Natural killer cell (primary cell): ENCODE measurements at regions not wholly inside any gene's neighbourhood (a gene's known extent, or its start where the extent isn't known, plus 50 kb on each side); places are given as distances from the start of the nearest gene placed in this dataset.

Experiments used
- ATAC-seq, 3 donors: fragments of 150-1000 bp in 2 of 3; fragments of 200-7000 bp in 1 of 3; cut with Tn5 transposase; 1 replicate in 1 of 3; 2 replicates in 2 of 3; pipeline ENCODE4 v1.10.0; 2021; ENCODE audit warnings: mild to moderate bottlenecking in 2 of 3, moderate library complexity in 2 of 3
- DNase-seq, 2 donors: peaks; one replicate each; pipeline versions ENCODE4 v3.0.0 to v3.0.0-alpha.2; 2013 to 2021; ENCODE audit warnings: mixed read lengths in 1 of 2
- H3K27ac ChIP-seq: one replicate; pipeline ENCODE4 v1.5.1; 2013; ENCODE audit warnings: mild to moderate bottlenecking, low read length
- H3K27me3 ChIP-seq: one replicate; pipeline ENCODE4 v1.6.1; 2013; ENCODE audit warnings: low read length; ENCODE audit not compliant: control insufficient read depth, insufficient read depth
- H3K36me3 ChIP-seq: one replicate; pipeline ENCODE4 v1.6.1; 2013; ENCODE audit warnings: low read length; ENCODE audit not compliant: control insufficient read depth, insufficient read depth
- H3K4me1 ChIP-seq: one replicate; pipeline ENCODE4 v1.6.1; 2013; ENCODE audit warnings: low read length; ENCODE audit not compliant: control insufficient read depth, insufficient read depth
- H3K4me3 ChIP-seq: one replicate; pipeline ENCODE4 v1.5.1; 2013; ENCODE audit warnings: low read length
- H3K9me3 ChIP-seq: one replicate; pipeline ENCODE4 v1.6.1; 2013; ENCODE audit warnings: low read length; ENCODE audit not compliant: control insufficient read depth, insufficient read depth
- H3K27ac Mint-ChIP-seq, 2 donors: one replicate each; pipeline ENCODE4 v1.8.0; 2022; ENCODE audit warnings: mild to moderate bottlenecking in 2 of 2, mixed read lengths in 2 of 2, moderate library complexity in 1 of 2
- H3K27me3 Mint-ChIP-seq, 2 donors: one replicate each; pipeline ENCODE4 v1.8.0; 2022; ENCODE audit warnings: low read depth in 2 of 2, mixed read lengths in 2 of 2
- H3K36me3 Mint-ChIP-seq: one replicate; pipeline ENCODE4 v1.8.0; 2022; ENCODE audit warnings: mixed read lengths
- H3K4me1 Mint-ChIP-seq, 2 donors: one replicate each; pipeline ENCODE4 v1.8.0; 2022; ENCODE audit warnings: mixed read lengths in 2 of 2
- H3K4me3 Mint-ChIP-seq: one replicate; pipeline ENCODE4 v1.8.0; 2022; ENCODE audit warnings: mild to moderate bottlenecking, moderate library complexity, mixed read lengths
- H3K9me3 Mint-ChIP-seq, 2 donors: one replicate each; pipeline ENCODE4 v1.8.0; 2022; ENCODE audit warnings: mixed read lengths in 2 of 2
- CTCF ChIP-seq: fragments of 200-600 bp; IDR thresholded peaks from one replicate; pipeline ENCODE4 v1.8.0; 2022; ENCODE audit warnings: antibody characterized with exemption
- WGBS: methylation state at CpG from one replicate; pipeline ENCODE4 v1.1.7; 2013; ENCODE audit warnings: missing lambda C conversion rate; ENCODE audit not compliant: insufficient coverage; 5-methylcytosine and 5-hydroxymethylcytosine counted together
- intact Hi-C: fragments of 100-400 bp; cut with micrococcal nuclease; formaldehyde crosslinking; loops from one replicate; pipeline ENCODE4 v1.14.2; 2022

GRCh38 chr9:17856995-17857394, 278.1 kb downstream of the SH3GL2 start:
- H3K27me3 Mint-ChIP-seq = no peaks in the 10 kb centered on the region
- peaks cover 6 to 8% of the 10 kb centered on the region in 2 donors for H3K9me3 Mint-ChIP-seq
- WGBS = 83% methylated on average over 3 of the region's 3 CpGs
- H3K4me1 ChIP-seq = no peaks in the 10 kb centered on the region
- no peaks in the 10 kb centered on the region for H3K36me3 ChIP-seq
- H3K27me3 ChIP-seq = no peaks in the 10 kb centered on the region
- intact Hi-C loops = no loop called here
- no peak overlapping the region for H3K4me3 Mint-ChIP-seq
- H3K36me3 Mint-ChIP-seq = no peaks in the 10 kb centered on the region
- no peak for TF ChIP-seq CTCF
- H3K27ac Mint-ChIP-seq = no peak overlapping the region
- no peak overlapping the region for H3K27ac ChIP-seq
- no peaks in the 10 kb centered on the region for H3K9me3 ChIP-seq
- H3K4me3 ChIP-seq = no peak overlapping the region
- DNase-seq (no peak), ATAC-seq (no peak)
- H3K4me1 Mint-ChIP-seq = no peaks in the 10 kb centered on the region

DNA sequence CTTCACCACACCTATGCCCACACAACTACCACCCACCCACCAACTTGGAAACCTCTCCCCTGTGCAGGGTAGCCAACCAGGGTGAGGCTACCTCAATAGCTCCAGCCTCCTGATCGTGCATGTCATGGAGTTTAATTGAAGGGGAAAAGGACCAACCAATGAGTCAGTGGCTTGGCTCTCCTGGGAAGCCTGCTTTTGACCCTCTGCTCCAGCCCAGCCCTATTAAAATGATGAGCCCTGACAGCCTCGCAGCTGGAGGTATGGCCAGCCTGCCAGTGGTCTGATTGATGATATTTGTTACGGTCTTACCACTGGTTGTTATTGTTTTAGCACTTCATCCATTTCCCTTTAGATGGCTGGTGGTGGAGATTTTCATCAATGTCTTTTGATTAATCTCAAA, 280.4 kb downstream of the SH3GL2 start:
- Histone ChIP-seq H3K9me3 (no peaks in the 10 kb centered on the region), H3K36me3 (no peaks in the 10 kb centered on the region), H3K4me3 (no peak overlapping the region), H3K27me3 (no peaks in the 10 kb centered on the region), H3K4me1 (no peaks in the 10 kb centered on the region), H3K27ac (no peak overlapping the region)
- H3K27ac Mint-ChIP-seq = no peak overlapping the region
- WGBS = 66% methylated on average over 2 of the region's 3 CpGs
- no peak for TF ChIP-seq CTCF
- no peak for DNase-seq
- no peaks in the 10 kb centered on the region for H3K4me1 Mint-ChIP-seq
- no peaks in the 10 kb centered on the region for H3K27me3 Mint-ChIP-seq
- H3K4me3 Mint-ChIP-seq = no peak overlapping the region
- no peak for ATAC-seq
- H3K9me3 Mint-ChIP-seq = peaks cover 6 to 8% of the 10 kb centered on the region in 2 donors
- intact Hi-C loops = no loop called here
- H3K36me3 Mint-ChIP-seq = no peaks in the 10 kb centered on the region

DNA sequence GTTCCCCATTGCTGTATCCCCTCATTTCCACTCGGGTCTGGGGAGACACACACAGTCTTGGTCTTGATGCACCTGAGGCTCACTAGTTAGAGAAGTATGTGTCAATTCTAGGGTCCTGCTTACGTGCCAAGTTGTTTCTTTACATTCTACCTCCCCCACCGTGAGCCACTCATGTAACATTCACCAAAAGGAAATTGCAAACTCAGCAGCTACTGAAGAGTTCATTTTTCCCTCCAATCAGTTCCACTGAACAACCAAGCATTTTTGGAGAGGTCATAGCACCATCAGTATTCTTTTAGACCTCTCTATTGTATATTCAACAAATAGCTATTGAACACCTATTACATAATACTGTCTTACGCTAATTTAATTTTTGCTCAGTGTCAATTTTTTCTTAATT, 281.1 kb downstream of the SH3GL2 start:
- DNase-seq = no peak
- no peak overlapping the region for H3K27ac Mint-ChIP-seq
- H3K4me1 Mint-ChIP-seq = no peaks in the 10 kb centered on the region

More for the DNA sequence above, 281.1 kb downstream of the SH3GL2 start:
- no peaks in the 10 kb centered on the region for H3K36me3 Mint-ChIP-seq
- H3K4me3 Mint-ChIP-seq = no peak overlapping the region
- no peaks in the 10 kb centered on the region for H3K27me3 Mint-ChIP-seq
- Histone ChIP-seq H3K4me1 (no peaks in the 10 kb centered on the region), H3K9me3 (no peaks in the 10 kb centered on the region), H3K4me3 (no peak overlapping the region), H3K27me3 (no peaks in the 10 kb centered on the region), H3K36me3 (no peaks in the 10 kb centered on the region), H3K27ac (no peak overlapping the region)
- 68% methylated on average over 3 of the region's 4 CpGs for WGBS
- TF ChIP-seq CTCF = no peak
- ATAC-seq = no peak
- intact Hi-C loops = no loop called here
- H3K9me3 Mint-ChIP-seq = peaks cover 4 to 8% of the 10 kb centered on the region in 2 donors
